ENCODE measurements at regions not wholly inside any gene's neighbourhood (a gene's known extent, or its start where the extent isn't known, plus 50 kb on each side); places are given as distances from the start of the nearest gene placed in this dataset.
"Not testable (repeated sequence)": the region's sequence is repeated elsewhere in the genome, so short reads cannot be mapped to it uniquely, and the experiment has no call there.

DNA sequence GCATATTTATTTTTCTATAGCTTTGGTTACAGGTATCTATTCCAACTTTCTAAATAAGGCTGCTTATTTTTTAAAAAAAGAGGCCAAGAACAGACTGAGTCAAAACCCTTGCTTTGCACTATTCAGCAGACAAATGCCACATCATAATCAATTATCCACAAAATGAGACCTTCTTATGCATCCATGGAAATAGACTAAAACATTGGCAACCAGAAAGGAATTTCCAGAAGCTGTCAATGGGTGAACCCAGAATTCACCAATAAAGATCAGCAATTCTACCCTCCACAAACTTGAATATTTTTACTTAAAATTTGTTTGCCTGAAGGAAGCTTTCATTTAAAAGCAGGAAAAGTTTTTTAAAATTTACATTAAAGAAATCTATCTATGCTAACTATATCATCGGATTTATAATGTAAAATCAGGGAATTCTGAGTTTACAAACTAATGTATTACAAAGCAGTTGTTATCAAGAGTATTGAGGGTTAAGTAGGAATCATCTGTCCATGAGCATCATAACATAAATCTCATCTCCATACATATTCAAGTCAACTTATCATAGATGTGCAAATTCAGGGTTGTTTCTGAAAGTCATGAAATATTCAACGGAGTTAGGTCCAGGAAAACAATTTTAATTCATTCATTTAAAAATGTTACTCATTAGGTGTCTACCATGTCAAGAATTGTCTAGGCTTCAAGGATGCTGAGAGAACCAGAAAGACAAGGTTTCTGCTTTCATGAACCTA, 548.0 kb downstream of the SATB2 start:
- DNase-seq = no peak

DNA sequence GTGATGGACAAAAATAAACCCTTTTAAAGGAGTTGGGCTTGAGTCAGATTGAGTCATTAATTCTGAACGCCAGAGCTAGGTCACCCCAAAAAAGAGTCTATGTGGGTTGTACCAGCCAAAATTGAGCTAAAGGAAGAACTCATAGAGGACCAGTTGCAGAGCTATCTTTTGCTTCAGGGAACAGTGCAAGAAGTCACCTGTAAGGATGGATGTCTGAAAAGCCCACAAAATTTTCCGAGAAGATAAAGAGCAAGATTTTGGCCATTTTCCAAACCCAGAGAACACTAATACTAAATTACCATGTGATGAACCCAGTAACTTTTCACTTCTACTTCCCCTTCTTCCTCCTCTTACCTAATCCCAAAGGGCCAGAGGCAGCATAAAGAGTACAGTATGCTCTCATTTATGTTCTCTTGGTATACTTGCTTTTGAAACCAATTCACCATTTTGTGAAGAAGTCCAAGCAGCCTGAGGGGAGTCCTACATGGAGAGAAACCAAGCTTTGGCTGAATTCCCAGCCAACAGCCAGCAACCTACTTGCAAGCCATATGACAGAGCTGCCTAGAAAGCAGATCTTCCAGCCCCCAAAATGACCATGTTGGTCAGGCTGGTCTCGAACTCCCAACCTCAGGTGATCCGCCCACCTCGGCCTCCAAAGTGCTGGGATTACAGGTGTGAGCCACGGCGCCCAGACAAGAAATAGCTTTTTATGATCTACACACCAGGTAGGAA, 551.7 kb downstream of the SATB2 start:
- no peak for DNase-seq

DNA sequence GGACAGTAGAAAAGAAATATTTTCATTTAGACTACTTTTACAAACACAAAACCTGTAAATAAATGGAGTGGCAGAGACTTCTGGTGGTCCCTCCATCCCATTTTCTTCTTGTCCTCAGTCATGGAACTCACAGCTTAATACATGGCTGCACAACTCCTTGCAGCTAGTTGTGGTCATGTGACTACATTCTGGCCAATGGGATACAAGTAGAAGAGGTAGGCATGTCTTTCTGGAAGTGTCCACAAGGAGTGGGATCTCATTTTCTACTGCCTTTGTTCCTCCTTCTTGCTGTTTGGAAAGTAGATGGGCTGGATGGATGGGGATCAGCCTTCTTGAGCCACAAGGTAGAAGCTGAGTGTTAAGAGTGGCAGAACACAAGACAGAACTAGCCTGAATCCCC, 555.8 kb downstream of the SATB2 start:
- DNase-seq = no peak

DNA sequence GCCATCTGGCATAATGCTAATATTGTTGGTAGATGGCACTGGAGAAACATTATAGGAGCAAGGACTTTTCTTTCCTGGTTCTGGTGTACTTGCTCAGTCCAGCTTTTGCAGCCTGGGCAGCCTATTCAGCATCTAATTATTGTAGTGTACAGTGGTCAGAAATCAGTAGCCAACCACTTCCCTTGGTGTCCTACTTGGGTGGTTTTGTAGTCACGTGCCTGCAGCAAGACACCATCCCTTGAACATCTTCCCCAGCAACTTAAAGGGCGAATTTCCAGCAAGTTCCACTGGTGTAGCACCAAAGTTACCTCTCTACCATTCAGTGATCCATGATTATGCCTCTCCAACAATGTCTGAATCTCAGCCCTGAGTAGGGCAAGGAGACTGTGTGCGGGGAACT, 557.6 kb downstream of the SATB2 start:
- DNase-seq = no peak

DNA sequence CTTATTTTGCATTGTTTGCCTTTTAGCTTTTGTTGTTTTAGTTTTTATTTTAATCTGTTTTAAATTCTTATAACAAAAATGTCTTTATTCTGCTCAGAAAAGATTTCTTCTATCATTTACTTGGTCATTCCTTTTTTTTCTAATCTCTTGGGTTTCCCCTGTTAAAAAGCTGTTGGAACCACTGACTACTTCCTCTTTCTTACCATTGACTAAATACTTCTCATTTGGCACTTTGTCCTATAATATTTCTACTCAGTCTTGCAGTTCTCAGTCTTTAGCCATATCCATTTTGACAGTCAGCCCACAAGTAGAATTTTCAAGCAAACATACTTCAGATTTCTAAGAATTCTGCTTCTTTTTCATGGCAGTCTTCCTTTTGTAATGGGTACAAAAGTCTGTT, 567.2 kb downstream of the SATB2 start:
- no peak for DNase-seq

DNA sequence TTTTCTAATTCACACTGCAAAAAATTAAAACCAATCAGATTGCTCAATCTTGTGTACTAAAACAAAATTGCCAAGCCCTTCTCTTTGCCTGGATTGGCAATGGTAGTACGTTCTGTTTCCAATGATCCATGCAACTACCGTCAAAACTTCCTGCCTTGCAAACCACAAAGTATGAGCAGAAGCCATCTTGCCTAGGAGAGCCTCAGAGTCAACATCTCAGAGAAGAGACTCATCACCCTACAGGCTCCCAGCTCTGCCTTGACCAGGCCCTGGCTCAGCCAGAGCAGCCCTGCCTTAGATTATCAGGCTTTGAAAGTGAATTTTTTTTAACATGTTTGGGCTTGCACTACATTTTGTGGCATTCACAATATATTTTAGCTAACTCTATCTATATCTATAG, 574.1 kb downstream of the SATB2 start:
- no peak for DNase-seq

DNA sequence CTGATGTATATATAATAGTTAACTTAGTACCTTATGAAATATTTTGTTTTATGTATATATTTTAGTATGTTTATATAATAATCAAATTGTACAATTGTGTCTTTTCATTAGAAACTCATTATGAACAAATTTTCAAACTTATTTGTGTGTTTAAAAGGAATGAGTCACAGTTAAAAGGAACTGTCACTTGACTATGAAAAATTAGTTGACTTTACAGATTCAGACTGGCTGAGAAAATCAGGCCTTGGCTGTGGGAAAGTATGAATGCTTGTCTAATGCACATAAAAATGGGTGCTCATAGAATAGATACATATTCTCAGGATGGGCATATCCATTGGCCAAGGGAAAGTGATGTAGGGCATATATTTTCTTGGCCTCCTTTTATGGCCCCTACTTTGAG, 576.8 kb downstream of the SATB2 start:
- DNase-seq = no peak

DNA sequence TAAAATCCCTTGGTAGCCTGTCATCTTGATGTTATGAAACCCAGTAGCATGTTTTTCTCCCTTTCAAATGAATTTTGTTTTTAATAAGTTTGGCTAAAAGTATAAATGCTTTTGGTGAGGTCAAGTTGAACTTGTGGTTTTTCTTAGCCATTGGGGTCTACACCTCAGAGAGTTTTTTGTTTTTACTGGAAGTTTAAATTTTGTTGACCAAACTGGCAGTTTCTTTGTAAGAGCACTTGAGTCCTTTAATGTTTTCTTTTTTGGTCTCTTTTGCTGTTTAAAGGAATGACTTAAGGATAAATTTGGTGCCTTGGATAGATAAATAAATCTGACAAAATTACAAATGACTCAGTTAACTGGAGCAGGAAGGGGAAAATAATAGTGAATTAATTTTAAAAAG, 577.3 kb downstream of the SATB2 start:
- no peak for DNase-seq

DNA sequence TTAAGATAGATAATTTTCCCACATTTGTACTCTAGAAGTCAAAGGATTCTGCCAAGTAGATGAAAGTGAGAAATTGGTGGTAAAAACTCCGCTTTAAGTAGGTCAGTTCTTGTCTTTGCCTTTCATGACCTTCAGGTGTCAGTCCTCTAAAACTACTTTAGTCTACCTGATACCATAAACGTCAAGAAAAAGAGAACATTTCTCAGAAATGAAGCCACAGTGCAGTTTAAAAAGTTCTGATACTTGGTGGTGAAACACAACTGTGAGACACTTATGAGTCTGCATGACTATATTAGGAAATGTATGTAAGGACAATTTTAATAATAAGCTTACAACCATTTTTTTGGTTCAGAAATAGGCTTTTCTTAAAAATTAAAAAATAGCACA, 583.3 kb downstream of the SATB2 start:
- no peak for DNase-seq

DNA sequence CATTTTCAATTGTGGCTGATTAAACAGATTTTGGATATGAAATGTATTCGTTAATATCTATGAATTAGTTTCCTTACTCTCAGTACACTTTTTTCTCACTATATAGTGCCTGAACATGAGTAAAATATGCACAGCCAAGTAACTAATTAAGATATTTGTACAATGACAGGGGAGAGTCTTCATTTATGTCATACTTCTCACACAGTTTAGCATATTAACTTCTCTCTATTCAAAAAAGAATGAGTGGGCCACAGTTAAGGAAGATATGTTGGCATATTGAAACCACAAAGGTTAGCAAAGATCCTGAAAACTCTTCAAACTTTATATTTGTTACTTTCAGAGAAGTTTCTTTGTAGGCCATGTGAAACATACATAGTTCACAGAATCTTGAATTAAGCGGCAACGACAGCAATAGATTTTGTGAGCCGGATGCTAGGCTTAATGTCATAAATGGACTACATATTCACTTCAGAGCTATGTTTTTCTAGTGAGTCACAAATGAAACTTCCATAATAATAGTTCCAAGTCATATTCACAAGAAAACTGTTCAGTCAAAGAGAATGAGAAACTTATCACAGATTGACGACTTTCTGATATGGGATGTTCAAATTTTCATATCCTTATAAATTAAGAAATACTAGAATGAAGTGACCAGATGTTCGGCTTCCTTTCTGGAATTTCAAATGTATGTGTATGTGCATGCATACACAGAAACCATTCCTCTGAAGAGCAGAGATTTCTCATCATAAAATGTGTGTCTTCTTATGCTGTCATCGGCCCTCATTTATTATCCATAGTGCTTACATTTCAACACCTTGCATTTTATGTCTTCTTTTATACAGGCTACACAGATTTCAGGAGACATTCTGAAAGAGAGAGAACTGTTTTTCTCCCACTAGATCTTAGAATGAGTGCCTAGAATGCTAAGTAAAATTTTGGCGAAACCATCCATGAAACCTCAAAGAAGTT, 584.0 kb downstream of the SATB2 start:
- DNase-seq = no peak

DNA sequence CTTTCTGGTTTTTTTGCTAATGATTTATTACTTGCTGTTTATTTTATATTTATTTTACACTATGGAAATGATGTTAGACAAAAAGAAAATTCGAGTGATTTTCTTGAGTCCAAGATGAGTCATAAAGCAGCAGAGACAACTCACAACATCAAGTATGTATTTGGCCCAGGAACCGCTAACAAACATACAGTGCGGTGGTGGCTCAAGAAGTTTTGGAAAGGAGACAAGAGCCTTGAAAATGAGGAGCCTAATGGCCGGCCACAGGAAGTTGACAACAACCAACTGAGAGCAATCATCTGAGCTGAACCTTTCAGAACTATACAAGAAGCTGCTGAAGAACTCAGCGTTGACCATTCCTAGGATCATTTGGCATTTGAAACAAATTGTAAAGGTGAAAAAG, 594.1 kb downstream of the SATB2 start:
- DNase-seq = no peak

DNA sequence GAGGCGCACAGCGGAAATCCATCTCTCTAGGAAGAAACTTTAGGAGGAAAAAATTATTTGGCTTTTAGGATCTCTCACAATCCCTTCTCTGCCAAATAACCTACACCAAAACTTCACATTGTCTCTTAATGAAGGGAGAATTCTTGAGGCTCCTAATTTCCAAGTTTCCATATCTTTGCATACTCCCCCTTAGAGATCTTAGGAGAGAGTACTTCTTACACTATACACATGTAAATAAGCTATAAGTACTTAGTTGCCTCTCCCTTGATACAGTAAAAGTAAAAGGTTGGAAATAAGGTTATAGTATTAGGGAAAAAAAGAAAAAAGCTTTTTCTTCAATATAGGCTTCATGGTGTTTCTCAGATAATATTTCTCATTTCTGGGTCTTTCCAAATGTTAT, 596.7 kb downstream of the SATB2 start:
- no peak for DNase-seq

DNA sequence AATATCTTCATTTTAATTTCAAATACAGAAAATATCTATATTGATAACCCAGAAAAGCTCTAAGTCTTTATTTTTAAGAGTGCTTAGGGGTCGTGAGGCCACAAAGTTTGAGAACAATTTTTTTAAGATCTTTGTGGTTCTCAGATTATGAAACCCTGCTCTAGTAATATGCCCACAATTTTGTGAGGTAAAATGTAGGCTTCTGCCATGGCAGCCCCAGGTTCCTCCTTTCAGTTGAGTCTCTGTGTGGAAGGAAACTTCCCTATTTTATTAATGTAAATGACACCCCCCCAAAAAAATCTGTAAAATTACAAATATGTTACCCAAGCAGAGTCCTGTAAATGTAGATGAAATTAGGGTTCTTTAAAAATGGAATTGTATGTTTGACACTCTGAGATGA, 600.5 kb downstream of the SATB2 start:
- DNase-seq = no peak

DNA sequence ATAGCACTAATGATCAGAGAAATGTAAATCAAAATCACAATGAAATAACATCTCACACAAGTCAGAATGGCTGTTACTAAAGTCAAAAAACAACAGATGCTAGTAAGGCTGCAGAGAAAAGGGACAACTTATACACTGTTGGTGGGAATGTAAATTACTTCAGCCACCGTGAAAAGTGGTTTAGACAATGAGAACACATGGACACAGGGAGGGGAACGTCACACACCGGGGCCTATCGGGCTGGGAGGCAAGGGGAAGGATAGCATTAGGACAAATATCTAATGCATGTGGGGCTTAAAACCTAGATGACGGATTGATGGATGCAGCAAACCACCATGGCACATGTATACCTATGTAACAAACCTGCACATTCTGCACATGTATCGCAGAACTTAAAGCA, 602.0 kb downstream of the SATB2 start:
- DNase-seq = not testable (repeated sequence)

DNA sequence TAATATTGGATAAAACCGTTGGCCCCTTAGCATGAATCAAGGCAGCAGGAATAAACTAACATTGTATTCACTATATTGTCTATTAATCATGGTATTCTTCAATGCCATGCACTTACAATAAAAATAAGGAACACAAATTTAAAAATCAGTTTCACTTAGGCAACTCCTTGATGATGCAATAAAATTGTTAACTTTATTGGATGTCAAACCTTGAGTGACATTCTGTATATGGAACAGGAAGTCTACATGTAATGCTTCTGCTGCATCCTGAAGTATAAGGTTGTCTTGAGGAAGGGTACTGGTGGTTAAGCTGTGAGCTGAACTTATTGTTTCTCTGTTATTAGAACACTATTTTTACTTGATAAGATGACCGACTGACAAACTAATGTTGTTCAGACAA, 605.5 kb downstream of the SATB2 start:
- DNase-seq = no peak

DNA sequence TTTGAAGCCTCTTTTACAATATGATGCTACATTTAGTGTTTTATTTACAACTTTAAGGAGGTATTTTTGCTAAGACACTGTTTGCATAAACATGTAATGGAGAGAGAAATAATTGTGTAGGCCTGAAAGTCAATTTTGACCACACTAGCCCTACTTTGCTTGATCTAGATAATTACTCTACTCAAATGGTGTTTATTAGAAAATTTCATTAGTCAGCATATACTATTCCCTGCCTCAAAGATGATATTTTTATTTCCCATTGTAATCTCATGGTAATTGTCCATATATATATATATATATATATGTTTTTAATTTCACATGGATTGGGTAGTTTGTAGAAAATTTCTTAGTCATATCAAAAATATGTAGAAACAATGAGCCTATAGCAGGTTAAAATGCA, 632.2 kb downstream of the SATB2 start:
- DNase-seq = no peak

DNA sequence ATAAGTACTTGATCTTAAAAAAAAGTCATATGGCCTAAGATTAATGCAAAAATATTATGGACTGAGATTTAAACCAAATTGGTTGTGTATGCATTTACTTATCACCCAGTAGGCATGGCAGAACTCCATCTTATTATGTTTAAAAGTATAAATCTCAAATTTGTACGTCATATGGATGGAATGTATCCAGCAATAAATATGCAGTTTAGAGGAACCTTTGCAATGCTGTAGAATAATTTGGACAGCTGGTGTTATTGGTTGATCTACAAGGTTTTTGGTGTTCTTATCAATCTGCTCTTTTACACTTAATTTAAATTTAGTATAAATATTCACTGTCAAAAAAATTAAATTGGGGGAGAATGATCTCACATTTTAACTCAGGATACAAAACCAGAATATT, 640.2 kb downstream of the SATB2 start:
- DNase-seq = no peak

DNA sequence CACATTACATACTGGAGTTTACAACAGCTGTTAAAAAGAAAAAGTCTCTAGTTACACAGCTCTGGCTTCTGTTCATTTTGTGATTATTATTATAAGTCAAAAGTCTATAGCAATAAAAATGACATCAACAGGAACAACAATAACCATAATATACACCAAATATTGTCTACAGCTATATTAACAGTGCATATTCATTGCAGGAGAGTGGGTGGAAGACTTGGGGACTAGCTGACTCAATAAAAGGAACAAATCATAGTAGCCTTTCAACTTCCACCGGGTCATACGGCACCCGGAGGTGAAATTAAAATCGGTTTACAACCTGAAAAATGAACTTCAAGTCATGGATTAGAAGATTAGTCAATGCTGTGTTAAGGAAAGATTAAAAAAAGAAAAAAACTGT, 642.1 kb downstream of the SATB2 start:
- DNase-seq = no peak

DNA sequence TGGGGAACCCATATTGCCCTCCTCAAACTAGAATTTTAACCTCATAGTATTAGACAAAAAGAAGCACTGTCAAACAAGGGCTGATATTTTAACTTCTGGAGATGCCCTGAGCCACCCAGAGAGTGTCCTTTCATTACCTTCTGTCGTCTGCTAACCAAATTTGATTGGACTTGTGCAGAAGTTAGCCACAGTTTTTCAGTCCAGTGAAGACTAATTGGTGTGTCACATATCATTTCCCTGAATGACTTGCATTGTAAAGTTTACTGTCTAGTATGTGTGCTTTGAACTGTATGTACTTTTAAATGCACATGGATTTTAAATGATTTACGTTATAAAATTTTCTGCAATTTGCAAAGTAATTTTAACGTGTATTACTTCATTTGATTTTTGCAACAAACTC, 646.5 kb downstream of the SATB2 start:
- no peak for DNase-seq

DNA sequence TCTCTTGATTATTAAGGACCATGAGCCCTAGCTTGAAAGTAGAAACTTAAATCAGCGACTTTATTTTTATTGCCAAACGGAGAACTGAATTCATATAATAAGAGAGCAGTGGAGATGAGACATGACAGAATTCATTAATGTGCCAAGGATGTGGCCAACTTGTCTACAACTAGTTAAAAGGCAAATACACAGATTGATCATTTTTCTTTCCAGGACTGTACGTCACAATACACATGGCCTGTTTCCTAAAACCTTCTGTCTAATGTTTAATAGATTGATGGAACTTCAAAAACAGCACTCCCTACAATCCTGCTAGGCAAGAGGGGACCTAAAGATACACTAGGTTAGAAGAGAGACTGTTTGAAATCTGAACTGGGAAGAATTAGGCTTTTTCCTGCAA, 647.8 kb downstream of the SATB2 start:
- DNase-seq = no peak

DNA sequence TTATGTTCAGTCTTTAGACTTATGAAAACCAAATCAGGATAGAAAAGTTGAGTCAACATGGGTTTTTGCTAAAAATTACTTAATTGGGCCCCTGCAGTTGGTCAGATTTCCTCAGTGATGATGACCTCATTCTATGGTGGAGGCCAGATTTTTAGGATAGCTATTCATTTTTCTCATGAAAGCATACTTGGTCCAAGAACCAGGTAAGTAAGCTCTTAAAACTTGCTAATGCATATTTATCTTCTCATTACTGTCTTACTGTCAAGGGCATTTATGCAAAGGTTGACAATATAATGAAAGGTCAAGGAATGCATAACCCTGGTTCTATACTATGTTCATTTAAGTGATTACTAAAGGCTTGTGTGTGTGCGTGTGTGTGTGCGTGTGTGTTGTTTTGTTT, 650.6 kb downstream of the SATB2 start:
- DNase-seq = no peak

DNA sequence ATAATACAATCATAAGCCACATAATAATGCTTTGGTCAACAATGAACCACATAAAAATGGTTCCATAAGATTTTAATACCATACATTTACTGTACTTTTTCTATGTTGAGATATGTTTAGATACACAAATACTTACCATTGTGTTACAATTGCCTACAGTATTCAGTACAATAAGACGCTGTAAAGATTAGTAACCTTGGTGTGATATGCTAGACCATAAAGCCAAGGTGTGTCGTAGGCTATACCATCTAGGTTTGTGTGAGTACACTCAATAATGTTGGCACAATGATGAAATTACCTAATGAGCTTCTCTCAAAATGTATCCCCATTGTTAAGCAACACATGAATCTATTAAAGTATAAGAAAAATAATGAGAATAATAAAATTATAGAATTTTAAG, 662.3 kb downstream of the SATB2 start:
- DNase-seq = no peak

DNA sequence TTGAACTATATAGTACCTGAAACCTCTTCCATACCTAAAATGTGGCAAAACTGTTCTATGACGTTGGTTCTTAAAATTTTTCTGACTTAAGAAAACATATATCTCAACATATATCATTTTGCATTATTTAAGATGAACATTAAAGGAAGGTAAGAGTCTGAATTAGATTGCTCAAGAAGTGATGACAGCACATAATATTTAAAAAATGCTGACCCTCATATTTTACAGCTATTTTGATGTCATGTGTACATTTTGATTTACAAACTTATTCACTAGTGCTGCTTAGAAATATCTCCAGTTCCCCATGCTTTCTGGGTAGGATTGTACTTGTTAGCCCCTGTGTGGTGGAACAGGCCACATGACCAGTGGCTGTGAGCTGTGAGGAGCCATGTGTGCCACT, 666.1 kb downstream of the SATB2 start:
- DNase-seq = no peak

DNA sequence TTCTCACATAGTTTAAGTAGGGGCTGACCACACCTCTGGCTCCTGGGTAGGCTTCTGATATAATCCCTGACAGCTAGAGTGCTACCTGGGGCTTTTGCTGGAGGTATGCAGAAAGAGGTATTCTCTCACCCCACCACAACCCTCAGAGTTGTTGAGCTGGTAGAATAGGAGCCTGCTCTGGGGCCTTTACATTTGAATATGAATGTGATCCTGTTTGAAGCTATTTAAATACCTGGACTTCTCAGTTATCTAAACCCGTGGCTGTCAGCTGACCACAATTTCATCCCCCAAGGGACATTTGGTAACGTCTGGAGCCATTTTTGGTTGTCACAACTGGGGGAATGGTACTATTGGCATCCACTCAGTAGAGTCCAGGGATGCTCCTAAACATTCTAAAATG, 669.1 kb downstream of the SATB2 start:
- no peak for DNase-seq
